Testis (tissue), 2 donors: ENCODE measurements at regions not wholly inside any gene's neighbourhood (a gene's known extent, or its start where the extent isn't known, plus 50 kb on each side); places are given as distances from the start of the nearest gene placed in this dataset.

ENCODE experiments used
- CTCF ChIP-seq, 3 experiments: fragments of 450-650 bp in 2 of 3; fragments of 200-600 bp in 1 of 3; sonication (generic) in 1 of 3; IDR thresholded peaks; one replicate each; pipeline ENCODE4 v1.5.1; 2016 to 2019; ENCODE audit warnings: antibody characterized with exemption in 3 of 3, mild to moderate bottlenecking in 2 of 3, moderate library complexity in 1 of 3
- POLR2A ChIP-seq: fragments of 450-650 bp; IDR thresholded peaks from one replicate; pipeline ENCODE4 v1.6.1; 2017; ENCODE audit warnings: antibody characterized with exemption, mild to moderate bottlenecking, moderate library complexity

DNA sequence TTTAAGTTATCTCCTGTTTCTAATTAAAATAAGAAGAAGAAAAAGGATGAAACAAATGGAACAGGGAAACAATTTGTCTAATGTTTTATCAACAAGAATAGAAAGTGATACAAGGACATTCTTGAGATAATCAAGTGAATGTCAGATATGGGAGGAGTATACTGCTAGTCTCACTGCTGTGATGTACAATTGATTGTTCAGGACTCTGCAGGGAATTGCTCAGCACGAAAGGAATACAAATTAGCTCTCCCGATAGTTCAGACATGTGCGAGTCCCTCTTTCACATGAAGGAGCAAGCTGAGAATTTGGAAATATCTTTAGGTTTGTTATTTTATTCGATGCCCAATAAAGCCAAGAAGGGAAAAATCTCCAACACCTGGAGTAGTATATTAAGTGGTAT, 57.3 kb upstream of the FSTL5 start:
- TF ChIP-seq CTCF (IDR thresholded peaks at IDR 0.05) (no peak), POLR2A (no peak)
